ENCODE measurements at regions not wholly inside any gene's neighbourhood (a gene's known extent, or its start where the extent isn't known, plus 50 kb on each side); places are given as distances from the start of the nearest gene placed in this dataset.

- DNase-seq (ENCODE audit: low read depth), result no peak
- H3K4me3 ChIP-seq (ENCODE audit: low read depth, low read length), result no peak overlapping the region
- TF ChIP-seq CTCF (conservative IDR thresholded peaks at IDR 0.05; ENCODE audit: low read depth, low read length), result no peak
These were observed 252.4 kb downstream of the LPIN1 start for GRCh38 chr2:11998626-11999378.

GRCh38 chr2:12001621-12002020, 255.2 kb downstream of the LPIN1 start:
- TF ChIP-seq CTCF (conservative IDR thresholded peaks at IDR 0.05; ENCODE audit: low read depth, low read length), result no peak
- H3K4me3 ChIP-seq (ENCODE audit: low read depth, low read length), result no peak overlapping the region
- no peak for DNase-seq (ENCODE audit: low read depth)

GRCh38 chr2:12002215-12002614, 255.8 kb downstream of the LPIN1 start:
- no peak for TF ChIP-seq CTCF (conservative IDR thresholded peaks at IDR 0.05; ENCODE audit: low read depth, low read length)
- no peak overlapping the region for H3K4me3 ChIP-seq (ENCODE audit: low read depth, low read length)
- no peak for DNase-seq (ENCODE audit: low read depth)

- no peak overlapping the region for H3K4me3 ChIP-seq (ENCODE audit: low read depth, low read length)
- TF ChIP-seq CTCF (conservative IDR thresholded peaks at IDR 0.05; ENCODE audit: low read depth, low read length), result no peak
- DNase-seq (ENCODE audit: low read depth), result no peak
These were observed 258.3 kb downstream of the LPIN1 start for GRCh38 chr2:12004713-12005112.

GRCh38 chr2:12005886-12006681, 259.7 kb downstream of the LPIN1 start:
- no peak for TF ChIP-seq CTCF (conservative IDR thresholded peaks at IDR 0.05; ENCODE audit: low read depth, low read length)
- peak; percentile 85 for DNase-seq (ENCODE audit: low read depth)
- no peak overlapping the region for H3K4me3 ChIP-seq (ENCODE audit: low read depth, low read length)

GRCh38 chr2:12006850-12007249, 260.4 kb downstream of the LPIN1 start:
- TF ChIP-seq CTCF (conservative IDR thresholded peaks at IDR 0.05; ENCODE audit: low read depth, low read length), result no peak
- H3K4me3 ChIP-seq (ENCODE audit: low read depth, low read length), result no peak overlapping the region
- DNase-seq (ENCODE audit: low read depth), result no peak

Measured in epithelial cell of proximal tubule (primary cell).